Germinal center (tissue), 1 donor: ENCODE measurements at regions not wholly inside any gene's neighbourhood (a gene's known extent, or its start where the extent isn't known, plus 50 kb on each side); places are given as distances from the start of the nearest gene placed in this dataset.
A peak's percentile ranks its signal among the peaks of the same experiment; 100 is the strongest.
"Not testable (repeated sequence)": the region's sequence is repeated elsewhere in the genome, so short reads cannot be mapped to it uniquely, and the experiment has no call there.

ENCODE experiments used
- DNase-seq: peaks from one replicate; pipeline ENCODE4 v3.0.0; 2012; ENCODE audit warnings: mixed read lengths, low spot score

GRCh38 chr12:46518169-46518568 is 145.6 kb upstream of the SLC38A2 start:
- DNase-seq, result no peak

- DNase-seq, result no peak
These were observed 145.0 kb upstream of the SLC38A2 start for GRCh38 chr12:46517579-46517962.

- DNase-seq, result peak; percentile 9
These were observed 144.5 kb upstream of the SLC38A2 start for GRCh38 chr12:46516933-46517578.

DNA sequence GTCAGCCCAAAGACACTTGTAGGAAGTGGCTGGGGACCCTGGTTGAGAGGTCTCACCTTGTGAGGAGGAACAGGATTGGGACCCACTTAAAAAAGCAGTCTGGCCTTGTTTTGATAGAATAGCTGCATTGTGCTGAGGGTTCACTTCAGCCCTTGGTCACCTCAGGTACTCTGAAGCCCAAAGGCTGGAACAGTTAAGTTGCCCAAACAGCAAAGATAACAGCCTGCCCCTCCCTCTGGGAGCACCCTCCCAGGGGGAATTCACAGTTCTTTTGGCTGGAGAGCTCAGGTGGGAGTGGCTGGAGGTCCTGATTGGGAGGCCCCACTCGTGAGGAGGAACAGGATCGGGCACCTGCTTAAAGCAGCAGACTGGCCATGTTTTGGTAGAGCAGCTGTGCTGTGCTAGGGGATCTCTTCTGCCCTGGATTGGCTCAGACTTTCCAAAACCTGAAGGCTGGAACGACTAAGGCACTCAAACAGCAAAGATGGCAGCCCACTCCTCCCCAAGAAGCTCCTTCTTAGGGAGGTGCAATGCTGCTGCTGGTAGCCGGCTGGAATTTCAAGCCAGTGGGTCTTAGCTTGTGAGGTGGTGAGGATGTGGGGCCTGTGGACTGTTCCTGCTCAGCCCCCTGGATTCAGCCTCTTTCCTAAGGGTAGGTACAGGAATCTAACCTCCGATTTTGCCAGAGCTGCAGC is 143.8 kb upstream of the SLC38A2 start:
- DNase-seq, result no peak

GRCh38 chr12:46515829-46516228 is 143.3 kb upstream of the SLC38A2 start:
- DNase-seq, result no peak

DNA sequence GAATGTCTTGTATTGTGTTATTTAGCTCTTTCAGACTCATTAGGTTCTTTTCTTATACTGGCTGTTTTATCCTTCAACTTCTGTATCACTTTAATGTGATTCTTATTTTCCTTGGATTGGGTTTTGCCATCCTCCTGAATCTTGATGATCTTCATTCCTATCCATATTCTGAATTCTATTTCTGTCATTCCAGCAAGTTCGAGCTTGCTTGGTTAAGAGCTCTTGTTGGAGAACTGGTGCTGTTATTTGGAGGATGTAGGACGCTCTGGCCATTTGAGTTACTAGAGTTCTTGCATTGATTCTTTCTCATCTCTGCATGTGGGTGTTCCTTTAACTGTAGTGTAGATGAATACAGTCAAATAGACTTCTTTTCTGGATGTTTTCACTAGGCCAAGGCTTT is 142.3 kb upstream of the SLC38A2 start:
- DNase-seq, result no peak

DNA sequence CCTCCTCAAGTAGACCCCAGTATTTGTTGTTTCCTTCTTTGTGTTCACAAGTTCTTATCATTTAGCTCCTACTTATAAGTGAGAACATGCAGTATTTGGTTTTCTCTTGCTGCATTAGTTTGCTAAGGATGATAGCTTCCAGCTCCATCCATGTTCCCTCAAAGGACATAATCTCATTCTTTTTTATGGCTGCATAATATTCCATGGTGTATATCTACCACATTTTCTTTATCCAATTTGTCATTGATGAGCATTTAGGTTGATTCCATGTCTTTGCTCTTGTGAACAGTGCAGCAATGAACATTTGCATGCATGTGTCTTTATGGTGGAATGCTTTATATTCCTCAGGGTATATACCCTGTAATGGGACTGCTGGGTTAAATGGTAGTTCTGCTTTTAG is 137.7 kb upstream of the SLC38A2 start:
- DNase-seq, result not testable (repeated sequence)

DNA sequence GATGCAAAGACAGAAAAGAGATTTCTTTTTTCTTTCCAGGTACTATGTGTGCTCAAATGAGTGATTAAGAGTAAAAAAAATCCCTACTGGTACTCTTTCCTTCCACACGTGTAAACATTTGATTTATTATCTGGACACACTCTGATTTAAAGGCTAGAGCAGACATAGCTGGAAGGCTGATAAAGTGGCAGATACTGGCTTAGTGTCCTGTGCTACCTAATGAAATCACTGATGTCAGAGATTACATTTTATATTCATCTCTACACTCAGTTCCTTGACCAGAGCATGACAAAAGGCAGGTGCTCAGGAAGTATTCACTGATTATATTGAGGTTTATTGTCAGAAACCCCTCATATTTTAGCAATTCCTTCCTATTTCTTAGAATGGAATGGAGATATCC is 136.6 kb upstream of the SLC38A2 start:
- no peak for DNase-seq

- DNase-seq, result no peak
These were observed 136.1 kb upstream of the SLC38A2 start for GRCh38 chr12:46508651-46509050.

- DNase-seq, result no peak
These were observed 135.2 kb upstream of the SLC38A2 start for GRCh38 chr12:46507766-46508165.

DNA sequence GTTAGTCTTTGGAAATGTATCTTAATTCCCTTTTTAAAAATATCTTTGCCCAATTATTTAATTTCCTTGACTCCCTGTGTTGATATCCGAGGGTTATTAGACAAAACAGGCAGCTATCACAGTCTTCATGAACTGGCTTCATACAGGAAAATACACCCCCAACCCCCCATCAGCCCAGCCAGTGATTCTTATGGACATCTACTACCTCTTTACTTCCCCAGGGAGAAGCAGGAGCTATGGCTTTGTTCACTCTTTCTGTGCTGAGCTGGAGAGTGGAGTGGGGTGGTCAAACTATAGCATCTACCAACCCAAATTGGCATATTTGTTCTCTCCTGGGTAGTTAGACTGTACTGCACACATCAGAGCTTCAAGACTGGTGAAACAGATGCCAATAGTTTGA is 134.4 kb upstream of the SLC38A2 start:
- no peak for DNase-seq

DNA sequence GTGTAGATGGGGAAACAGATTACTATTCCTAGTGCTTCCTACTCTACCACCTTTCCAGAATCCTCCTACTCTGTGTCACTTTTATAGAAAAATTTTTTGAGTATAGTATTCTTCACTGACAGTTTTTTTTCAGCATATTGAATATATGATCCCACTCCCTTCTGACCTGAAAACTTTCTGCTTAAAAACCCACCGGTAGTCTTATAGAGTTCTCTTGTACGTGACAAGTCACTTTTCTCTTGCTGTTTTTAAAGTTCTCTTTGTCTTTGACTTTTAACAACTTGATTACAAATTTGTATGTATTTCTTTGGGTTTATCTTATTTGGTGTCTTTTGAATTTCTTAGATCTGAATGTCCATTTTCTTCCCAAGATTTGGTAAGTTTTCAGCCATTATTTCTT is 133.6 kb upstream of the SLC38A2 start:
- no peak for DNase-seq

- DNase-seq, result no peak
These were observed 131.9 kb upstream of the SLC38A2 start for GRCh38 chr12:46504494-46504893.

DNA sequence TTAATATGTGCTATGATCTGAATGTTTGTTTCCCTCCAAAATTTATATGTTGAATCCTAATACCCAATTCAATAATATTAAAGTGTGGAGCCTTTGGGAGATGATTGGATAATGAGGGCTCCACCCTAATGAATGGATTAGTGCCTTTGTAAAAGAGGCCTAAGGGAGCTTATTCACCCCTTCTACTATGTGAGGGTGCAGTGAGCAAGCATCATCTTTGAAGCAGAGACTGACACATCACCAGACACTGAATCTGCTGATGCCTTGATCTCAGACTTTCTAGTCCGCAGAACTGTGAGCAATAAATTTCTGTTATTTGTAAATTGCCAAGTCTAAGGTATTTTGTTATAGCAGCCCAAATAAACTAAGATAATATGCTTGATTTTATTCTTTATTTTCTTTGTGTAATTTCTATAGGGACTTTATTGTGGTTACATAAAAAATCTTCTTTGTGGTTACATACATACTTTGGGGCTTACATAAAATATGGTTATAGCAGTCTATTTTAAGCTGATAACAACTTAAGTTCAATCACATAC is 131.1 kb upstream of the SLC38A2 start:
- DNase-seq, result no peak

DNA sequence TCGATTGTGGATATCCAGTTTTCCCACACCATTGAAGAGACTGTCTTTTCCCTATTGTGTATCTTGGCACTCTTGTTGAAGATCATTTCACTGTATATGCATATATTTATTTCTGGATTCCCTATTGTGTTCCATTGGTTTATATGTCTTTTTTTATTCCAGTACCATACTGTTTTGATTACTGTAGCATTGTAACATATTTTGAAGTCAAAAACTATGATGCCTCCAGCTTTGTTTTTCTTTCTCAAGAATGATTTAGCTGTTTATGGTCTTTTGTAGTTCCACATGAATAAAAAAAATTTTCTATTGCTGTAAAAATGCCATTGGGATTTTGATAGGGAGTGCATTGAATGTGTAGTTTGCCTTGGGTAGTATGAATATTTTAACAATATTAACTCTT is 128.1 kb upstream of the SLC38A2 start:
- no peak for DNase-seq

GRCh38 chr12:46499901-46500300 is 127.3 kb upstream of the SLC38A2 start:
- no peak for DNase-seq

DNA sequence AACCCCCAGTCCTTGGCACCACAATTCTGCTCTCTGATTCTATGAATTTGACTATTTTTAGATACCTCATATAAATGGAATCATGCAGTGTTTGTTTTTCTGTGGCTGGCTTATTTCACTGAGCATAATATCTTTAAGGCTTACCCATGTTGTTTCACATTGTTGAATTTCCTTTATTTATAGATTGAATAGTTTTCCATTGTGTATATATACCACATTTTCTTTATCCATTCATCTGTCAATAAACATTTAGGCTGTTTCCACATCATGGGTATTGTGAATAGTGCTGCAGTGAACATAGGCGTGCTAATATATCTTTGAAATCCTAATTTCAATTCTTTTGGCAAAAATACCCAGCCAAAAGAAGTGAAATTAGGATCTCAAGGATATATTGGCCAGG is 126.7 kb upstream of the SLC38A2 start:
- no peak for DNase-seq

DNA sequence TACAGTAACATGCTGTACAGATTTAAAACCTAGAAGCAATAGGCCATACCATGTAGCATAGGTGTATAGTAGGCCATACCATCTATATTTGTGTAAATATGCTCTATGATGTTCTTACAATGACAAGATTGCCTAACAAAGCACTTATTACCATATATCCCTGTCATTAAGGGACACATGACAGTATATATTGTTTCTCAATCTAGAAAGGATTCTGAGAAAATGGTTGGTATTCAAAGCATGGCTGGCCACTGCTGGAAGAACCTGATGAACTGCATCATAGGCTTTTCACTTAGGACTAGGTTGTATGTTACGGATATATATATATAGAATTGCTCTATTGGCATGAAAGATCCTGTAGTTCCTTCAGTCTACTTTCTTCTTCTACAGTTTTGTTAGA is 125.2 kb upstream of the SLC38A2 start:
- no peak for DNase-seq

- no peak for DNase-seq
These were observed 121.9 kb upstream of the SLC38A2 start for GRCh38 chr12:46494424-46494823.

DNA sequence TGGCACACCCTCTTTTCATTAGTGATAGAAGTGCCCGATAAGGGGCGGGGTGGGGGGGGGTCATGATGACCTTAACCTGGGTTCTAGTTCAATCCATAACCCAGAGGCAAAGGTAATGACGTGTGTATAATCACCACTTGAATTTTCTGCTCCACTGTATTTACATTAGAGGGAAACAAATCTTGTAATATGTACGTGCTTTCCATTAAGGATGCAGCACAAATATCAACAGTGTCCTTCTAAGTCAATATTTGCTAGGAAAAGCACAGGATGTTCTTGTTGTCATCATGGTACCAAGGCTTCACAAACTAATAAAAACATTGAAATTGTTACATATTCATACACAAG is 121.2 kb upstream of the SLC38A2 start:
- no peak for DNase-seq

GRCh38 chr12:46493150-46493833 is 120.7 kb upstream of the SLC38A2 start:
- no peak for DNase-seq

DNA sequence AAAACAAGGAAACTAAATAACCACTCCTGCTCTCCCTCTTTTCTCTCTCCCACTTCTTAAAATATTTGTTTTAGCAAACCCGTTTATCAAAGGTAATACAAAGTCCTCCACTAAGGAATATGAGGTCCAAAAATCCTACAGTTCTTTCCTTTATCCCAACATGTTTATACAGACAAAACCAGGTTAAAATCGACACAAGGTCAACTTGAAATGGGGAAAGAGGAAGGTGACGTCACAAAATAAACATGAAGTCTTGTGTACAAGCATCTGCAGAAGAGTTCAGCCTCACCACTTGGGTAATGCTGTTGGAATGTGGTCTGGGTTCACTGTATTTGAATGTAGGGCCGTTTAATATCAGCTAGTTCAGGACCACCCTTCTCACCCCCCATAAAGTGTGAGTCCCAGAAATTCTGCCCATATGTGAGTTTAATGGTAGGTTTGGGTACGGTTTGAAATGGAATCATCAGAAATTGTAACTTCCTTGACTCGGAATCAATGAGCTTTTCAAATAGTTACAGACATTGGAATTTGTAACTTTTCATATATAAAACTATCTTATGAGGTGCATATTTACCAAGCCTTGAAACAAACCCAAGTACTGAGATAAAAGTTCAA is 120.0 kb upstream of the SLC38A2 start:
- no peak for DNase-seq

- DNase-seq, result no peak
These were observed 119.0 kb upstream of the SLC38A2 start for GRCh38 chr12:46491548-46491947.
